C4-2B (cell line): ENCODE measurements at regions not wholly inside any gene's neighbourhood (a gene's known extent, or its start where the extent isn't known, plus 50 kb on each side); places are given as distances from the start of the nearest gene placed in this dataset.

Experiments
- CTCF ChIP-seq: fragments of 450-650 bp; conservative IDR thresholded peaks from 2 replicates; pipeline ENCODE4 v1.5.1; 2017; ENCODE audit warnings: mild to moderate bottlenecking
- ZFX ChIP-seq: fragments of 450-650 bp; IDR thresholded peaks from 2 replicates; pipeline ENCODE4 v1.6.1; 2017

GRCh38 chr2:145860083-145860482, 1340.2 kb upstream of the ZEB2 start:
- TF ChIP-seq CTCF (no peak), ZFX (no peak)
